ENCODE measurements at regions not wholly inside any gene's neighbourhood (a gene's known extent, or its start where the extent isn't known, plus 50 kb on each side); places are given as distances from the start of the nearest gene placed in this dataset.
"Not testable (repeated sequence)": the region's sequence is repeated elsewhere in the genome, so short reads cannot be mapped to it uniquely, and the experiment has no call there.

DNA sequence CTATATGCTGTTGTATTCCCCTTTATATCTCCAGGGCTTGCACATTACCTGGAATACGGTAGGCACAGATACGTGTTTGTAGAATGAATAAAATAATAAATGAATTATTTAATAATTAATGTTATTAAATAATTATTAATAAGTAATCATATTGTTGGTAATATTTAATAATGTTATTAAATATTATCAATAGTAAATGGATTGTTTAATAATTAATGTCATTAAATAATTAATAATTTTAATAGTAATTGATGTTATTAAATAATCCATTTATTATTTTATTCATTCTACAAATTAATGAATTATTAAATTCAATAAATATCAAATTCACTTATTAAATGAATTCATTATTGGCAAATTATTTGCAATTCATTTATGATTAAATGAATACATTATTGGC is 175.1 kb downstream of the MATN1 start:
- no peak overlapping the region for H3K4me3 ChIP-seq (ENCODE audit: low read depth, low read length)
- TF ChIP-seq, protein P1, sequence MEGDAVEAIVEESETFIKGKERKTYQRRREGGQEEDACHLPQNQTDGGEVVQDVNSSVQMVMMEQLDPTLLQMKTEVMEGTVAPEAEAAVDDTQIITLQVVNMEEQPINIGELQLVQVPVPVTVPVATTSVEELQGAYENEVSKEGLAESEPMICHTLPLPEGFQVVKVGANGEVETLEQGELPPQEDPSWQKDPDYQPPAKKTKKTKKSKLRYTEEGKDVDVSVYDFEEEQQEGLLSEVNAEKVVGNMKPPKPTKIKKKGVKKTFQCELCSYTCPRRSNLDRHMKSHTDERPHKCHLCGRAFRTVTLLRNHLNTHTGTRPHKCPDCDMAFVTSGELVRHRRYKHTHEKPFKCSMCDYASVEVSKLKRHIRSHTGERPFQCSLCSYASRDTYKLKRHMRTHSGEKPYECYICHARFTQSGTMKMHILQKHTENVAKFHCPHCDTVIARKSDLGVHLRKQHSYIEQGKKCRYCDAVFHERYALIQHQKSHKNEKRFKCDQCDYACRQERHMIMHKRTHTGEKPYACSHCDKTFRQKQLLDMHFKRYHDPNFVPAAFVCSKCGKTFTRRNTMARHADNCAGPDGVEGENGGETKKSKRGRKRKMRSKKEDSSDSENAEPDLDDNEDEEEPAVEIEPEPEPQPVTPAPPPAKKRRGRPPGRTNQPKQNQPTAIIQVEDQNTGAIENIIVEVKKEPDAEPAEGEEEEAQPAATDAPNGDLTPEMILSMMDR (conservative IDR thresholded peaks at IDR 0.05; ENCODE audit: low read depth, low read length), result no peak
- no peak for DNase-seq (ENCODE audit: low read depth)

GRCh38 chr1:30547326-30547725 is 176.1 kb downstream of the MATN1 start:
- not testable (repeated sequence) for DNase-seq (ENCODE audit: low read depth); H3K4me3 ChIP-seq (ENCODE audit: low read depth, low read length)

DNA sequence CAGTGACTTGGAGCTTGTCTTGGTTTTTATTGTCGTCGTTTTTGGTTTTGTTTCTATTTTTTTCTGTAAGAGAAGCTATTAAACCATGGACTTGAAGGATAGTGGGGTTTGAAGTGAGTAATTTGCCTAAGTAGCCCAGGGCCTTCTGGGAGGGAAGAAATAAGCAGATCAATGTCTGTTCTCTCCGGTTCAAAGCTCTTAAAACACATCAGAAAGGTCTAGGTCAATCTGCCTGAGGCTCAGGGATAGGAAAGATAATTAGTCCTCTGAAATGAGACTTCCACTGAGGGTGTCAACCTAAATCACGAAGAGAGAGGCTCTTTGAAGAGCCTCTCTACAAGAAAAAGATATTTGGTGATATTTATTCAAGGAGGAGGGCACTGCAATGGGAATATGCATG is 178.0 kb downstream of the MATN1 start:
- no peak for DNase-seq (ENCODE audit: low read depth)
- H3K4me3 ChIP-seq (ENCODE audit: low read depth, low read length), result no peak overlapping the region
- TF ChIP-seq, protein P1 (conservative IDR thresholded peaks at IDR 0.05; ENCODE audit: low read depth, low read length), result no peak

DNA sequence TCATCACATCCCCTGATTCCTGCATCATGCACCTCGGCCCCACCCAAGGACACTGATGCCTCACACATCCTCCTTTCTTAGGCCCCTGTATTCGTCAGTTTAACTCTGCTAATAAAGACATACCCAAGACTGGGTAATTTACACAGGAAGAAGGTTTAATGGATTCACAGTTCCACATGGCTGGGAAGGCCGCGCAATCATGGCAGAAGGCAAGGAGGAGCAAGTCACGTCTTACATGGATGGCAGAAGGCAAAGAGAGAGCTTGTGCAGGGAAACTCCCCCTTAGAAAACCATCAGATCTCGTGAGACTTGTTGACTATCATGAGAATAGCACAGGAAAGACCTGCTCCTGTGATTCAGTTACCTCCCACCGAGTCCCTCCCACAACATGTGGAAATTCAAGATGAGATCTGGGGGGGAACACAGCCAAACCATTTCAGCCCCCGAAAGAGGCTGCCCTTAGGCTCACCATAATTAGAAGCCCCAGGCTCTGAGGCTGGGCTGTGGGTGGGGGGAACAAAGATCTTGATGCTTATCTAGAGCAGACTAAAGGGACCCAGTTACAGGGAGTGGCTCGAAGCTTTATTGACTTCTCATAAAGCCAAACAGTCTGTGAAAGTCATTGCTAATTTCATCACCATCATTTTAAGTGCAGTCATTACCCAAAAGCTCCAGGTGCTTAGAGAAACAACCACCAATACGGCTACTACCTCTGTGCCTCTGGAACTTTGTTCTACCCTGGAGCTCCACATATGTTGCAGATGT is 181.5 kb downstream of the MATN1 start:
- no peak overlapping the region for H3K4me3 ChIP-seq (ENCODE audit: low read depth, low read length)
- TF ChIP-seq, protein P1 (conservative IDR thresholded peaks at IDR 0.05; ENCODE audit: low read depth, low read length), result no peak
- DNase-seq (ENCODE audit: low read depth), result no peak

DNA sequence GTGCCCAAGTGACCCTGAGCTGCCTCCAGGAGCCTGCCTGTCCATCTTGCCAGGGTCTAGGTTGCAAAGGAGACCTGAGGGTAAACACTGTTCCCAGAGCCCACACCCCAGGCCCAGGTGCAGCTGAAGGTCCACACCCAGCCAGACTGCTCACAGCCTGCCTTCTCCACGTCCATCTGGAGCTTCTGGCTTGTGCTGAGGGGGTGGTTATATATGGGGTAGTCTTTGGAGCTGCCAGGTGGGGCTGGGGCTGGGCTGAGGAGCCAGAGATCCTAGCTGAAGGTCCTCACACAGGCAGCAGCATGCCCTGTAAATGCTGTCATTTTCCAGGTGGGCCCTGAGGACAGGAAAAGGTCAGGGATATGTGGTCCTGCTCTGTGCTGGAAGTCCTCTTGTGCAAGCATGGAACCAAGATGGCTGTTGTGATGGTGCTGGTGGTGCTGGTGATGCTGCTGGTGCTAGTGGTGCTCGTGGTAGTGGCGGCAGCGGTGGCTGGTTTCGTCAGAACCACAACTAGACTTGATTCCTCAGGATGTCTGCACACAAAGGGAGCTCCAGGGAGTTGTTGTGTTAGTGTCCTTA is 182.7 kb downstream of the MATN1 start:
- H3K4me3 ChIP-seq (ENCODE audit: low read depth, low read length), result no peak overlapping the region
- DNase-seq (ENCODE audit: low read depth), result no peak
- TF ChIP-seq, protein P1 (conservative IDR thresholded peaks at IDR 0.05; ENCODE audit: low read depth, low read length), result no peak

DNA sequence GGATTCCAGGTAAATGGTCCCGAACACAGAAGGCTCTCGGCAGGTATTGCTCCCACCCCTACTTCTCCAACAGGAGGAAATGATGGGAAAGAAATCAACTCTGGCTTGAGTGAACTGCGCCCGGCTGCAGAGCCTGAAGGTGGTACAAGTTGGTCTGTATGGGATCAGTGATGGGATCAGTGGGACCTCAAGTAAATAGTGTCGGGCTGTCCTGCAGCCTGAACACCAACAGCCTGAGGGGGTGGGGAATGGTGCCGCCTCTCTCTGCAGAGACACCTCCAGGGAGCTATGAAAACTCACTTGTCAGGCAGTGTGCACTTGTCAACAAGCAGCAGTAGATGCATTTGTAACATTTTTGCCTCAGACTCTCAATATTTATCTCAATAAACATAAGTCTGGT is 183.5 kb downstream of the MATN1 start:
- no peak for DNase-seq (ENCODE audit: low read depth)
- no peak overlapping the region for H3K4me3 ChIP-seq (ENCODE audit: low read depth, low read length)
- TF ChIP-seq, protein P1 (conservative IDR thresholded peaks at IDR 0.05; ENCODE audit: low read depth, low read length), result no peak

- TF ChIP-seq, protein P1 (conservative IDR thresholded peaks at IDR 0.05; ENCODE audit: low read depth, low read length), result no peak
- no peak overlapping the region for H3K4me3 ChIP-seq (ENCODE audit: low read depth, low read length)
- no peak for DNase-seq (ENCODE audit: low read depth)
Measured at GRCh38 chr1:30538993-30539867, 184.2 kb downstream of the MATN1 start.

All from epithelial cell of proximal tubule (primary cell).